Frontal cortex (tissue), 3 donors: ENCODE measurements at regions not wholly inside any gene's neighbourhood (a gene's known extent, or its start where the extent isn't known, plus 50 kb on each side); places are given as distances from the start of the nearest gene placed in this dataset.
"Not testable (repeated sequence)": the region's sequence is repeated elsewhere in the genome, so short reads cannot be mapped to it uniquely, and the experiment has no call there.

Experiments used
- DNase-seq, 2 donors: peaks; one replicate each; pipeline ENCODE4 v3.0.0; 2012; ENCODE audit warnings: low spot score in 2 of 2
- FAIRE-seq: peaks from 2 replicates; lab custom pipeline; 2012; peaks lifted over from hg19 to GRCh38; lab: Jason Lieb, UNC
- donor health status: control.
- donor health status: control.
- donor health status: control.

DNA sequence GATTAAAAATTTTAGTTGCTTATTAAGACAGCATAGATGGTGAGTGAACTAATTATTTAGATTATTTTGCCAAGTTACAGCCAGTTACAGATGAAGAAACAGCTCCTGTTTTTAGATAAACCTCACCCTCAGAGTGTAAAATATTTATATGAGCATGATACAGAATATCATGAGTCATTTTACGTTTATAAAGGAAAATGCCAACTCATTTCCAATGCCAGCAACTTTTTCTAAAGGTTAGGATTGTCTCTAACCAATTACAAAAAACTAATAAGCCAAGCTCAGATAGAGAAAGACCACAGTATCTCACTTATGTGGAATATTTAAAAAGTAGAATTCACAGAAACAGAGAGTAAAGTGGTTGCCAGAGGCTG lies 590.1 kb downstream of the LTN1 start:
- FAIRE-seq (peak; percentile 76), DNase-seq (no peak)

DNA sequence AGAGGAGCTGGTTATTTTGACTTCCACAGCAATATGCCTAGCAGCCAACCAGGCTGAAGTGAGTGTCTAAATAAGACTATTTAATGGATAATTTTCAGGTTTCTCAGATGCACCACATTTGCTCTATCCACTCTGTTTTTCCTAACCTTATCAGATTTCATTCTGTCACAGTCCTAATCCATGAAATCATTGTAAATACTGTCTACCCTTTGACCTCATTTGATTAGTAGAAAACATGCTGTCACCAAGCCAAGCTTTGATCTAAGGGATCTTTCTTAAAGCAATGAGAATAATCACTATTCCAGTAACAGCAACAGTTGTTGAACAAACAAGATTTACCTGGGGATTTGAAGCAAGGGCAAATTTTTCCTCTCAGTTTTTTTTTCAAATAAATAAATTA lies 595.6 kb downstream of the LTN1 start:
- no peak for FAIRE-seq
- no peak for DNase-seq

DNA sequence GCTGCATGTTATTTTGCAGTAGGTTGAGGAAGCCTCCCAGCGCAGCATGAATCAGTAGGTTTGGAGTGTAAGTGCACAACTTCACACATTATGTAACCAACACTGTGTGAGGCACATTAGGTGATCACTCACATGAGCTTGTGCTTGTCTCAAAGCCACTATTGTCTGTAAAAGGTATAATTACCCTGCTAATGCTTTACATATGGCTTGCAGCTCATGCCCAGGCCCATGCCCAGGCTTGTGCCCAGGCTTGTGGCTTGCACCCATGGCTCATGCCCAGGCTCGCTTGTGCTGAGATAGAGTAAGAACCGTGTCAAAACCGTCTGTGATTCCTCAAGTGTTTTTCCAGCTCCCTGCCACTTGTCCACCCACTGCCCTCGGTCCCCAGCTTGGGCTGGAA lies 596.3 kb downstream of the LTN1 start:
- DNase-seq (no peak), FAIRE-seq (no peak)

DNA sequence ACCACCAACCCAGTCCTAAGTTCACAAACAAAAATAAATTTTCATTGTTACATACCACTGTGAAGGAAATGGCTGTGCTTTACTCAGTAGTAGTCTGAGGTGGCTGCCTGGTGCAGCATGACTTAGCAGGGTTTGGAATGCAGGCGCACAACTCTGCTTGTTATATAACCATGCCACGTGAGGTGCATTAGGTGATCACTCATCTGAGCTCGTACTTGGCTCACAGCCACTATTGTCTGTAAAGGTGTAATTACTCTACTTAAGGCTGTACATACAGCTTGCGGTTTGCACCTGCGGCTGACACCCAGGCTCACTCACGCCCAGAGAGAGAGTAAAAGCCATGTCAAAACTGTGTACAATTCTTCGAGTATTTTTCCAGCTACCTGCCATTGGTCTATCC lies 599.4 kb downstream of the LTN1 start:
- FAIRE-seq (no peak), DNase-seq (no peak)

DNA sequence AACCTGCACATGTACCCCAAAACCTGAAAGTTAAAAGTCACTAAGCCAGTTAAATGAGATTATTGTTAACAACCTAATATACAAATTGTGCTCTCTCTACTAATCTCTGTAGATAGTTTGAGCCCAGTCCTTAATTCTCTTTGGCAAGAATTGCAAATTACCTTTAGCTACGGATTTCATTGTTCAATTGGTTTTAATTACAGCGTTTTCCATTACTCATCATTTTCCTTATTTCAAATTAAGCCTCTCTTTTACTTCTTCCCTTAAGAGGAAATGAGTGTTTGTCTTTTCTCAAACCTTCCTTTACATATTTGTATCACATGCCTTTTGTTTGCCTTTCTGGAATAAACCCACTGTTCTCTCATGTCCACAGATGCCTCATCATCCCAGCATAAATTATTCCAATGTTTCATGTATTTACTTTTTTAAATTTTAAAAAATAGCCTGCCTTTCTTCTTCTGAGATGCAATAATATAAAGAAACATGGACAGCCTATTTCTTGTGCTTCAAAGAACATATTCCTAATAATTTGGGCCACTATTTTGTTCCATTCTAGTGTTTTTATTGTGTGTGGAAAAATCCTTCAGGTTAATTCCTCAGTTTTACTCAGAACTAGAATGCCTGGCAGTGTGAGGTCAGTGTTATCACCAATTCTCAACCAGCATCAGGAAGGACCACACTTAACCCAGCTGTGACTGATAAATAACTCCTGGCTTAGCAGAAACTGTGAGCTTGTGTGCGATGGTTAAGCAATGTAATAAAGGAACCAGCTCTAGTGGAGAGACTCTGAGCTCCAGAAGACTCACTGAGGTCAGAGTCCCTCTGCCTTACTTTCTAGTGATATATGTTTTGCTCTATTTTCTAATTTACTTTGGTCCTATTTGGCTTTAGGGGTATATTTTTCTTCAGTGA lies 600.5 kb downstream of the LTN1 start:
- no peak for DNase-seq
- FAIRE-seq, result no peak

DNA sequence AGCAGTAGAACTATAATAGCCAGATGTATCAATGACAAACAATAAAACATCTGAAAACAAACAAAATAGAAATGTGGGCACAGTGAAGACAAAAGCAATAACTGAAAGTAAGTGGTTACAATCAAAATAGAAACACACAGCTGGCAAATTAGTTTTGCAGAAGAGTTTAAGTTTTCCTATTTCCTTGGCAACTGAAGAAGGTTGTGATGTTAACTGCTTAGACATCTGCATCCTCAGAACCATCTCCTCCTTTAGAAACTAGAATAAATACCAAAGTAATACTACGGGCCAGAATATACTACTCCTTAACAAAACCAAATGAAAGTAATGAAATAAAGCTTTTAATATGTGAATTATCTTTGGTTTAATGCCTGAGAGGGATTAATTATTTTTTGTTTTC lies 605.5 kb downstream of the LTN1 start:
- DNase-seq (no peak), FAIRE-seq (no peak)

DNA sequence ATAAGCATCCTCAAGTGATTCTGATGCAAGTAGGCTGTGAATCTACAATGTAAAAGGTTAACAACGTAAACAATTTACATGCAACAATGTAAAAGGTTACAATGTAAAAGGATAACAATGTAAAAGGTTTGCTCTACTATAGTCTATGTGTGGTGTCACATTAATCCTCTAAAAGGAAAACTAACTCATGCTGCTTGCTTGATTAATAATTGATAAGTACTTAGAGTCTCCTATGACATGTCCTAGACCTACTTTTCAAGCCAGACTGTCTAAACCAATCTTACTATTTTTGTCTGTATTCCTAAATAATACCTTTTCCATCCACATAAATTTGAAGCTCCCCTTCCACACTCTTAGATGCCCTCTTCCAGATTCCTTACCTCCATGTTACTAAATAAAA lies 606.8 kb downstream of the LTN1 start:
- FAIRE-seq, result no peak
- DNase-seq, result no peak

DNA sequence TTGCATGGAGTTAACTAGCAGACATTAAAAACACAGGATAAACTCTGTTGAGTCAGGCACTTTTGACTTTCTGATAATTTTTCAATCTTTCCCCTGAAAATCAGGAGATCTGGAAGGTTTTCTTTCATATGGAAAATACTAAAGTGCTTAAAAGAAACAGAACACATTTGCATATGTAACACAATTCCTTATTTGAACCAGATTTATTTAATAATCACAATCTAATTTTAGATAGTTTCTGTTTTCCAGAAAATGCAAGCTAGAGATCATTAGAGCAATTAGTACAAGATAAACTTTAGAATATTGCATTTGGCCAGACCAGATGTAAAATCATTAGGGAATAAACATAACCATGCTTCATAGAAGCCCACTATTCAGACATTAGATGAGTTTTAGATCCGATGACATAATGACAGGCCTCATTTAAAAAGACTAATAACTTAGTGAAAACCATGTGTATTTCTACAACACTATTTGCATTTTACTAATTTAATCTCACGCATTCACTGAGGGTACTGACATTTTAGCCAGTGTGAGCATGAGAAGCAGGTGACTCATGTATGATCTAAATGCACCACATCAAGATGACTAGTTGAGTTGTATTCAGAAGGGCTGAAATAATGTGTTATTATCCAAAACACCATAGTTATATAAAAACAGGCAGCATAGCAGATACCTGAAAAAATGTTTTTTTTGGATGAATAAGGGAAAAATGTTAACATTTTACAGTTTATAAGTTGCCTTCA lies 611.5 kb downstream of the LTN1 start:
- not testable (repeated sequence) for FAIRE-seq, DNase-seq

DNA sequence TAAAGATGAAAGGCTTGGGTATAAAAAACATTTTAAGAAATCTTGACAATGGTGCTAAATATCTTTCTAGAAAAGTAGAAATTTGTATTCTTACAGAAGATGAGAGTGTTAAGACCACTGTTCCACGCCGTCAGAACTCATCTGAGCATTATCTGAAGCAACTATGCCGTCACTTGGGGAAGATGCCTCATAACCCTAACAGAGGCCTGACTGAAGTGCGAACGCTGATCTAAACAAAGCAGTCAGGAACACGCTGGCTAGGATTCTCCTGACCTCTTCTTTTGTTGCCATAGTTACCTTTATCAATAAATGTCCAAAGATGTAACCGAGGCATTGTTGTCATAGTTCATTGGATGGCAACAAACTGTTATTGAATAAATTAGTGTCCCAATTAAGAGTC lies 612.4 kb downstream of the LTN1 start:
- no peak for DNase-seq

DNA sequence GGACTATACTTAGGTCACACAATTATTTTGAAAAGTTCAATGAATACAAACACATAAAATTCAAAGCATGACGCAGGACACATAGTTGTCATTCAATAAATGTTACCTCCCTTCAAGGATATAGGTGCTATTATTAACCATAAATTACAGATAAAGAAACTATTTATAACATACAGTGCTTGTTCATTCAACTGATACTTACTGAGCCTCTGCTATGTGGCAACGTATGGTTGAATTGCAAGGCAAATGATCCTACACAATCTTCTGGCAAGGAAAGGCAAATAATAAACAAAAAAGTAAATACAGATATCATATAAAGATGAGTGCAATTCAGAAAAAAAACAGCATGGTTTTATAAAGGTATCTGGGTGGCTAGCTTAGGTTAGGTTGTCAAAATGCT lies 614.7 kb downstream of the LTN1 start:
- no peak for DNase-seq
- no peak for FAIRE-seq

More for the DNA sequence above, 612.4 kb downstream of the LTN1 start:
- no peak for FAIRE-seq

DNA sequence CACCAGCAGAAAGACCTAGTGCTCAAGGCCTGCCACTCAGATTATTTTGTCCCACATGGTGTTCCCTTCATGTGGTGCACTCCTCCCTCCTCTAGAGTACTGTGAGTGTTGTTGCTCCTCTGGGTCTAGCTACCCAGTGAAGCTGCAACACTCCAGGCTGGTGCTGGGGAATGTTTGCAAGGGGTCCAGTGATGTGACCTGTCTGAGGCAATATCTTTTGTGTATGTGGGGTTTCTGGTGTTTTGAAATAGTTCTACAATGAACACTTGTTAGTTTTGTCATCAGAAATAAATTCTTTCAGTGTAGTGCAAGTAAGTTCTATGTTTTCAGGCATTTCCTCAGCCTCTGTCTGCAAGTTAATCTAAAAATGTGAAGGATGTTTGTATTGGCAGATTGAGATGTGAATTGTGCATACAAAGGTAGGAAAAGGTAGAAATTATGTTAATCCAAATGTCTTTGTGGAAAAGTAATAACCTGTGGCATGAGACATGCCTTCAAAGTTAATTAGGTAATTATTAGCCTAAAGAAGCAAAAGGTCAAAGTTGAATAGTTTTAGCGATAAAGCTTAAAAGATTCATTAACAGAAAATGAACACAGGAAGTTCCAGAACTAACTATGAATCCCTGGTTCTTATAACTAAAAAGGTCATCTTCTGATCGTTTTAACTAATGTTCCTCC lies 616.8 kb downstream of the LTN1 start:
- FAIRE-seq (no peak), DNase-seq (no peak)

DNA sequence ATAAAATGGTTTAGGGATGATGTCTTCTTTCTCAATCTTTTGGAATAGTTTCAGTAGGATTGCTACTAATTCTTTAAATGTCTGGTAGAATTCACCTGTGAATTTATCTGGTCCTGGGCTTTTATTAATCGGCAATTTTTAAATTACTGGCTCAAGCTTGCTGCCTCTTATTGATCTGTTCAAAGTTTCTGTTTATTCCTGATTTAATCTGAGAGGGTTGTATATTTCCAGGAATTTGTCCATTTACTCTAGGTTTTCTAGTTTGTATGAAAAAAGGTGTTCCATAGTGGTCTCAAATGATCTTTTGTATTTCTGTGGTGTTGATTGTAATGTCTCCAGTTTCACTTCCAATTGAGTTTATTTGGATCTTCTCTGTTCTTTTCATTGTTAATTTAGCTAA lies 617.8 kb downstream of the LTN1 start:
- FAIRE-seq (no peak), DNase-seq (no peak)

DNA sequence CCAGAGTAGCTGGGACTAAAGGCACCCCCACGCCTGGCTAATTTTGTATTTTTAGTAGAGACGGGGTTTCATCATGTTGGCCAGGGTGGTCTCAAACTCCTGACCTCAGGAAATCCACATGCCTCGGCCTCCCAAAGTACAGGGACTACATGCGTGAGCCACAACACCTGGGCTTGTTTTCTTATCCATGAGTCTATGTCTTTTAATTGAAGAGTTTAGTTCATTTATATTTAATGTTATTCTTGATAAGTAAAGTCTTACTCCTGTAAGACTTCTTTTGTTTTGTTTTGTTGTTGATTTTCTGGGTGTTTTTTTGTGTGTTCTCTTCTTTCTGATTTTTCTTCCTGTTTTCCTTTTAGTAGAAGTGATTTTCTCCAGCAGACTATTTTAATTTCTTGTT lies 621.0 kb downstream of the LTN1 start:
- DNase-seq, result no peak
- FAIRE-seq, result no peak

DNA sequence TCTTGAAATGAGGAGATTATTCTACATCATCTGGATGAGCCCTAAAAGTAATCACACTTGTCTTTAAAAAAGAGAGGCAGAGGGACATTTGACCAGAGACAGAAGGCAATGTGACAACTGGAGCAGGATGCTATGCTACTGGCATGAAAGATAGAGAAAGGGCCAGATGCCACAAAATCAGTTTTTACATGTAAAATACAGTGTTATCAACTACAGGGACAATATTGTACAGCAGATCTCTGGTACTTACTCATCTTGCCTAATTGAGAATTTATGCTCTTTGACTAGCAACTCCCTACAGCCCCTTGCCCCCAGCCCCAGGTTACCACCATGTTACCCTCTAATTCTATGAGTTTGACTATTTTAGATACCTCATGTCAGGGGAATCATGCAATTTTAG lies 633.4 kb downstream of the LTN1 start:
- DNase-seq, result no peak
- FAIRE-seq, result no peak

DNA sequence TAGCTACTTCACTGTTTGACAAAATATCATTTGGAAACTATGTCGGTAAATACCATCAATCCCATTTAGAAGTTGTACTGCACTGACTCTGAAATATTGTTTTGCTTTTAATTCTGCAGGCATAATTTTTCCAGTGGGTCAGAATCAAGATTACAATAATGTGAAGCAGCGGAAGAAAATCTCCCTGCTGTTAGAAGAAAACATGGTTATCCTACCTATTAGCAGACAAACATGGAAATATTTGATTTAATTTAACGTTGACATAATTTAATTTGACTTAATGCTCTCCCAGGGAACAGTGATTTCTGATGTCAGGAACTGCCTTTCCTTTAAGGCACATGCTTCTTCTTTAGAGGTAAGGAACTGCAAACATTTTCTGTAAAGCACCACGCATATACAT lies 634.0 kb downstream of the LTN1 start:
- DNase-seq (no peak), FAIRE-seq (no peak)

DNA sequence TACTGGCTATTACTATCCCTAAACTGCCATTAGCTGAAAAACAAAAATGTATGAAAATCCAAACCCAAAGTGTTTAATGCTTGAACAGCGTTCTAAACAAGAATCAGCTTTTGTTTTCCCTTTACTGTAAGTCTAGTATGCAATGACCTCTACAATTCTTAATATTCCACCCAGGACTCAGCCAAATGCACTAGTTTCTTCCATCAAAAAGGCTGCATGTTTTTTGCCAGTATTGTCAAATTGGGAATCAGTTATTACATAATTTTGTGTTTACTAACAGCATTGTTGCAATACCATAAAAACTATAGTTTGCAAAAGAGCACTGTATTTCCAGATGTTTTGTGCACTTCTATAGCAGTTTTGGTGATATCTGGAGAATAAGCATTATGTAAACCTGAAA lies 634.5 kb downstream of the LTN1 start:
- no peak for DNase-seq
- no peak for FAIRE-seq

DNA sequence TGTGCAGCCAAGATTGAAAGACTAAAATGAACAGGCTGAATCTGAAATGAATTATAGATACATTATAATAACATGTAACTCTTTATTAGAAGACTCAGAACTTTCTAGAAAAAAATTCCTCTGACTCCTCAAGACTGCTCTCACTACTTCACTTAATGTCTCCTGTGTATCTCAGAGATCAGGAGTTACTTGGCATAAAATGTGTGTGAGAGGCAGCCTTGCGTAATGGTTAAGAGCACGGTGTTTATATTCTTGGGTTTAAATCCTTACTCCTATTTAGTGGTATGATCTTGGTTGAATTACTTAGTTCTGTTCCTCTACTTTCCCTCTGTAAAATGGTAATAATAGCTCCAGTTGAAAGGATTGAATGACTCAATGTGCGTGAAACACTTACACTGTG lies 634.9 kb downstream of the LTN1 start:
- DNase-seq, result no peak
- no peak for FAIRE-seq

DNA sequence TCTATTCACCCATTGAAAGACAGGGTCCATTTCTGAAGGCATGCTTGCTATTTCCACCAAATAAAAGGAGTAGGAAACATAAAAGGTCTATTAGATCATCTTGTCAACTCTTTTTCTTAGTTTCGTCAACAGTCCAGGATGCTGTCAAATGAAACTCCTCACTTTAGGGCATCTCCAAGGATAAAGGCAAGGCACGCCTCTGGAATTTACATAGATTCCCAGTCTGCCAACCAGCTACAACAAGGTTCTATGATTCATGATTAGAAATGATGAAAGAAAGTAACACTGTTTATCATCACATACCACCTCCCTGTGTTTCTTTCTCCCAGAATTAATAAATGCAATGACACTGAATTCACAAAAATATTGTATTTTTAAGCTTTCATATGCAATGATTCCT lies 636.3 kb downstream of the LTN1 start:
- FAIRE-seq (no peak), DNase-seq (no peak)

DNA sequence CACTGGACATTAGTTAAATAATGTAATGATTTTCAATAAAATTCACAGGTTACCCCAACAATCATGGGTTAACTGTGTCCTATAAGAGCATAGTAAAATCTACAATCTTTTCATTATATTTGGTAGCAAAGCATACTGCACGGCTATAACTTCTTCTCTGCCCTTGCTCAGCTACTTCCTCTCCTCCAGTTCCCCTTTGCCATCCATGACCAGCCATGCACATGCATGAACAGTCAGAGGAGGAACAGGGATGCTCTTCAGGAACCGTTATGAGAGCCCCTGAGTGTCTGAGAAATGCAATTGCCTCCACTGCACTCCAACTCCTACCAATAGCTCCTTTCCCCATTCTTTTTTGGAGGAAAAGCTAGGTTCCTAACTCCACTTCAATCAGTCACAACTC lies 646.7 kb downstream of the LTN1 start:
- no peak for FAIRE-seq
- DNase-seq, result no peak

DNA sequence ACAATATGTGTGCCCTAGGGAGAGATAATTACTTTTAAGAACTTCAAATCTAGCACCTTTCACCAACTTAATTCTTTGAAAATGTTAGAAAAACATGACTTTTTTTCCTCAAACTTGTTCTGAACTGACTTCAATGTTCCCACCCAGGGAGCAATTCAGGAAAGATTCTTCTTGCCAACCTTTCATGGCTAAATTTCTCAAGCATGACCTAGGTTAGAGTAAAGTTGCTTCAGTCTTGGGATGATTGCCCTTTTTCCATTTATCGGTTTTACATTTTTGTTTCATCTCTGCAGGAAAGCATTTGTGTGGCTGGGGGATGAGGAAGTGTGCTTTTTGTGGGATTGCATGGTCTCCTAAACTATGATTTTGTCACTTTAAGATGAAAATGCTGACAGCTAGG lies 647.7 kb downstream of the LTN1 start:
- no peak for DNase-seq
- no peak for FAIRE-seq

DNA sequence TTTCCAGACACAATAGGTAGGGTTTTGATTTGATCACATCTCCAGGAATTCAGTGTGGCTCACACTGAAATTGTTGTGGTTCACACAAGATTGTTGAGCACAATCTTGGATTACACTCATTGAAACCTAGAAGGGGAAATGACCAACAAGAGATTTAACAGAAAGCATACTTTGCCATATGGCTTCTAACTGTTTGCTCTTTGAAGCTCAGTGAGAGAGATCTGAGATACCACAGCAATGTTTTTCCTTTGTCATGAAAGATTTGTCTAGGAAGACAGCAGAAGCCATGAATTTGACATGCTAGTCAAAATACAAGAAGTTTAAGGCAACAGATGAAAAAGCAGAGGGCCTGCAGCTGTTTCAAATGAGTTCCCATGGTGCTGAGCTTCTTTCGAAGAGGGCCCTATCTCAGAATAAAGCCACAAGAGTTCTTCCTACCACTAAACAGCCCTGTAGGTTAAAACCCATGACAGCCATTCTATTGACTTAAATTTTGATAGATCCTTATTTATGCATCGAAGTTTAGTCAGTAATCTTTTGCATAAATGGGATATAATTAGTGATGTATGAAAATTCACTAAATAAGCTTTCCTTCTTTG lies 650.4 kb downstream of the LTN1 start:
- FAIRE-seq, result no peak

More for the DNA sequence above, 650.4 kb downstream of the LTN1 start:
- no peak for DNase-seq
